GM13976 (cell line): ENCODE measurements at regions not wholly inside any gene's neighbourhood (a gene's known extent, or its start where the extent isn't known, plus 50 kb on each side); places are given as distances from the start of the nearest gene placed in this dataset.

Experiments
- DNase-seq: peaks from one replicate; pipeline ENCODE4 v3.0.0; 2012; ENCODE audit warnings: low spot score
- in situ Hi-C: fragments of 300-500 bp; cut with MboI; formaldehyde crosslinking; loops from one replicate; pipeline ENCODE4 v1.12.0; 2022; ENCODE audit warnings: low sequenced_read_pairs, mixed read lengths, inconsistent platforms; ENCODE audit not compliant: unreplicated experiment
- TF ChIP-seq, protein P1 (sequence below): IDR thresholded peaks from 2 replicates; pipeline ENCODE4 v1.5.1; 2012; ENCODE audit warnings: borderline replicate concordance, mild to moderate bottlenecking; ENCODE audit not compliant: insufficient read depth; ENCODE audit errors: extremely low read depth, missing control alignments, control extremely low read depth

DNA sequence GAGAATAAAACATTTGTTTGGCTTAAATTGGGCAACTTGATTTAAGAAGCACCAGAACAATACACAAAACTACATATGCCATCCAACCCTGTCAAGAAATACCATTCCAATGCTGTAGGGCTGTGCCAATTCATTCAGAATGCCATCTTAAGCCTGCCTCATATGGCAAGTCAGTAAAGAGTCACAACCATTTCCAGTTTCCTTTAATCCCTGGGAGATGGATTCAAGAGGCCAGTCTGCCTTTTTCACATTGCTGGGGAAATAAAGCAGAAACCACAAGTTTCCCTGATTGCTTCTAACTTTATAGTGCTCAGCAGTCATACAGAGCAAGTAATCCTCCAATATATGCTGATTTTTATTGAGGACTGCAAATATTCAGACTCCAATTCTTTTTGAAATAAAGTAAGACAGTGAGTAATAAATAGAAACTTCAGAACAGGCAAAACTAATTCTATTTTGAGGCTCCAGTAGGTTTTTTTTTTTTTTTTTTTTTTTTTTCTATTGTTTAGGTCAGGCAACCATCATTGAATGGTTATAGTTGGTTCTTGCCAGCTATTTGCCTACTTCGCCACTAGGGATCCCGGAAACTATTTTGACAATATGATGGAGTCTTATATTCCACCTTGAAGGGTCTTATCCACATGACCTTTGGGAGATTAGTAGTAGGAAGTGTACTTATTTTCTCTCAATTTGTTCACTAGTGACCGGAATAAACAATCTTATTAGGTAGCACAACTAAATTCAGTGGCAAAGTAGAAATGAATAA is 400.9 kb upstream of the MEF2C start:
- TF ChIP-seq, protein P1, sequence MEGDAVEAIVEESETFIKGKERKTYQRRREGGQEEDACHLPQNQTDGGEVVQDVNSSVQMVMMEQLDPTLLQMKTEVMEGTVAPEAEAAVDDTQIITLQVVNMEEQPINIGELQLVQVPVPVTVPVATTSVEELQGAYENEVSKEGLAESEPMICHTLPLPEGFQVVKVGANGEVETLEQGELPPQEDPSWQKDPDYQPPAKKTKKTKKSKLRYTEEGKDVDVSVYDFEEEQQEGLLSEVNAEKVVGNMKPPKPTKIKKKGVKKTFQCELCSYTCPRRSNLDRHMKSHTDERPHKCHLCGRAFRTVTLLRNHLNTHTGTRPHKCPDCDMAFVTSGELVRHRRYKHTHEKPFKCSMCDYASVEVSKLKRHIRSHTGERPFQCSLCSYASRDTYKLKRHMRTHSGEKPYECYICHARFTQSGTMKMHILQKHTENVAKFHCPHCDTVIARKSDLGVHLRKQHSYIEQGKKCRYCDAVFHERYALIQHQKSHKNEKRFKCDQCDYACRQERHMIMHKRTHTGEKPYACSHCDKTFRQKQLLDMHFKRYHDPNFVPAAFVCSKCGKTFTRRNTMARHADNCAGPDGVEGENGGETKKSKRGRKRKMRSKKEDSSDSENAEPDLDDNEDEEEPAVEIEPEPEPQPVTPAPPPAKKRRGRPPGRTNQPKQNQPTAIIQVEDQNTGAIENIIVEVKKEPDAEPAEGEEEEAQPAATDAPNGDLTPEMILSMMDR: no peak
- in situ Hi-C loops: loop anchor here (25.0 kb wide), 1 partner anchor 397 kb away; the partner anchor contains the start of gene MEF2C
- DNase-seq: no peak

DNA sequence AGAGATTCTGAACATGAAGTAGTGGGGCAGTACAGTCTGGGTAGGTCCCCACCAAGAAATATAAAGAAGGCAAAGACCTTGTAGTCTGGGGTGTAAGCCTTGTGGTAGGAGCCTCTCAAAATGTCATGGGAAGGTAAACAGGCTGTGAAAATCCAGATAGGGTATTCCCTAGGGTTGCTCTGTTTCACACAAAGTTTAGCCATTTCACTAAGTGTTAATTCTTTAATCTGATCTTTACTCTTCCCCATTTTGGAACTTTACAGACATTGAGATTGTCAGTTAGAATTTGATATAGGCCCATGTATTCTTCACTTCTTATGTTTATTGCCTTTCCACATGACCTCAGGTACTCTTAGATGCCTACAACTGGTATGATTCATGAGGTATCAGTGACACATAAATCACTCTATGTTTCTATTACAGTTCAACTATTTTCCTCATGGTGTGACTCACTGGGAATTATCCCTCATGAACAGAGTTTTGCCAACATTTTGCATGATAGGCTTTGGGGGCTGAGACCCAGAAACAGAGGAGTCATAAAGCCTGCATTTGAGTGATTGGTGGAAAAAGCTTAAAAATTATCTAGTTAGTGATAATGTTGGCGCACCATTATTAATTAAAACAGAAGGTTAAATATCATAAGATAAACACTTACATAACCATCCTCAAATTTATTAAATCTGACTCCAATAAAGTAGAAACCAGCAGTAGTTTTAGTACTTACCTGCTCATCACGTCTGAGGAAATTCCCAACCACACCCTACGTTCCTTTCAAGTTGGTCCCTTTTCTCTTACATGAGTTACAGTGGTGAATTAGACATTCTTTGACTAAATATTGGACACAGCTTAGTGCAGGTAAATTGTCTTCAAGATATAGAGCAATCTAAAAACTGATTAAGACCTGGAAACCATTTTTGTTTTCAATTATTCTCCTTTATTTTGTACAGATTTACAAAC is 399.8 kb upstream of the MEF2C start:
- in situ Hi-C loops: loop anchor here (25.0 kb wide), 1 partner anchor 396 kb away; the partner anchor contains the start of gene MEF2C
- TF ChIP-seq, protein P1: no peak
- no peak for DNase-seq

DNA sequence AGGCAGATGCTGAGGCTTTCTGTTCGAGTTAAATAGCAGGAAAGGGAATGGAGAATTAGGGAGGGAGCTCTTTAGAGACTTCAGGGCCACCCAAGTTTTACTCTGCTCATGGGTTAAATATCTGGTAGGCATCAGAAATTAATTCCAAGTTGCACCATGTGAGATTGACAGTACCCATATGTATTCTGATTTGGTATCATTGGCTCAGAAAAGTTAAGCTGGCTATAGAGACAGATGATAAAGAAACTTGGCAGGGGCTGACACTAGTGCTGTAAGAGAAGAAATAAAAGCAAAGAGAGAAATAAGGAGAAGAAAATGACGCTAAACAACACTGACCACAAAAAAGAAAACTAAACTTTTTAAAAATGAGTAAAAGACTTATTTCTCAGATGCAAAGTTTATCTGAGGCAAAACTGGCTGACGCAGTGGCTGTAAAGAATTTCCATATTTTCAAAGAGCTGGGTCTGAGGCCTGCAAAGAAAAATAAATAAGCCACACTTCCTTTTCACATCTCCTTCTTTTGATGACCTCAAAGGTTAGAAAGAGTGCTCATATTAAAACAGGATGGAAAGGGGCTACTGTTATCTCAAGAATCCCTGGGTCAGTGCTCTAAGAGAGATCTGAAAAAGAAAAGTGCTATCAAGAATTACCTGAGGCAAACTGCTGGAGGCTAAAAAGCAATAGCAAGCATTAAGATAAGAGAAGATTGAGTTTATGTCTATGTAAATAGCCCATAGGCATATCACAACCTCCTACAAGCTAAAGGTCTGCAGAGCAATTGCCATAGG is 399.0 kb upstream of the MEF2C start:
- no peak for DNase-seq
- in situ Hi-C loops: loop anchor here (25.0 kb wide), 1 partner anchor 395 kb away; the partner anchor contains the start of gene MEF2C
- TF ChIP-seq, protein P1: no peak

DNA sequence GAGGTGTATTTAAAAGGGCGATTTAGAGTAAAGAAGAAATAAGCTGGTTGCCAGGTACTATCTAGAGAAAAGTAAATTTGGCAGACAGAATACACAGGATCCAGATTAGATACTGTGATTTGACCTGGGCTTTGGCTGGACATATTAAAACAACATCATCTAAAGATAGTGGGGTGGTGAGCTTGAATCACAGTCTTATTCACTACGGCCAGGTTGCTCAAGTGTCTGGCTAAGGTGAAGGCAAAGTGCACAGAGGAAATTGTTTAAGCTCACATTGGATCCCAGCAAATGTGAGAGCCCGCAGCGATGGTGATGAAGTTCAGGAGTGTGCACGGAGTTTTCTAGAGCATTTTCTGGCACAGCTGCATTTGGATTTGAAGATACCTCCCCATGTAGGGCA is 398.2 kb upstream of the MEF2C start:
- in situ Hi-C loops: loop anchor here (25.0 kb wide), 1 partner anchor 394 kb away; the partner anchor contains the start of gene MEF2C

DNA sequence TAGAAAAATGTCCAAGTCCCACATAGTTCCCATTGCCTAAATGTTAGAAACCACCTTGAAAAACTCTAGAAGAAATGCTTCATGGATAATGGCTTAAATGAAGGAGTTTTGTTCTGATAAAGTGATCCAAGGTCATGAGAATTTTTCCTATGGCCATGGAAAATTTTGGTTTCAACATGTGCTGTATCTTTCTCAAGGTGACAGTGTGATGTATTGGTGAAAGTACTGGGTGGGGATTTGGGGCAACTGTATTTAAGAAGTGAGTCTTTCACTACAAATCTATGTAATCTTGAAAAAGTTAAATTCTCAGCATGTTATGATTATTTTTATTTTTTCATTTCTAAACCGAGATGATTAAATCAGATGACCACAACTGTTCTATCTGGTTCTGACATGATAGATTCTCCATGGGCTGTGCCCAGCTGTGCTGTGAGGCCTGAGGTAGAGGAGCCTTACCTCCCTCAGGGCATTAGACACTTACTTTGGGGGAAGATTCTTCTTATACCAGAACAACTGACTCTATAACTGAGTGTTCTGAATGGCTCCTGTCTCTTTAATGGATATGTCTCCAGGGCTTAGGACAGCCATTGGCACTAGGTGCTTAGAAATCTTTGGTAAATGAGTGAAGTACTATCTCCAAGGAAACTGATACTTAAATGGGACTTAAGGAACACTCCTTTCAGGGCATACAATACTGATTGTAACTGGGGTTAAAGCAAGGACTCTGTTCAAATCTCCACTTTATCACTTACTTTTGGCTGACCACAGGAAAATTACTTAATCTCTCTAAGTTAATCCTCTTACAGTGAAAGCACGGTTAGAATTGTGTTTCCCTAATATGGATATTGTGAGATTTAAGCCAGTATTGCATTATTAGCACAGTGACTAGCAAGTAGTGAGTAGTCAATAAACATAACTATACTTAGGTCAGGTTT is 397.4 kb upstream of the MEF2C start:
- no peak for DNase-seq
- TF ChIP-seq, protein P1: no peak
- in situ Hi-C loops: loop anchor here (25.0 kb wide), 1 partner anchor 393 kb away; the partner anchor contains the start of gene MEF2C

More for the DNA sequence above, 398.2 kb upstream of the MEF2C start:
- TF ChIP-seq, protein P1: no peak
- no peak for DNase-seq
